ENCODE measurements at regions not wholly inside any gene's neighbourhood (a gene's known extent, or its start where the extent isn't known, plus 50 kb on each side); places are given as distances from the start of the nearest gene placed in this dataset.

GRCh38 chr6:106772270-106773142 lies 143.1 kb downstream of the QRSL1 start:
- DNase-seq (ENCODE audit: low read depth) = no peak

DNA sequence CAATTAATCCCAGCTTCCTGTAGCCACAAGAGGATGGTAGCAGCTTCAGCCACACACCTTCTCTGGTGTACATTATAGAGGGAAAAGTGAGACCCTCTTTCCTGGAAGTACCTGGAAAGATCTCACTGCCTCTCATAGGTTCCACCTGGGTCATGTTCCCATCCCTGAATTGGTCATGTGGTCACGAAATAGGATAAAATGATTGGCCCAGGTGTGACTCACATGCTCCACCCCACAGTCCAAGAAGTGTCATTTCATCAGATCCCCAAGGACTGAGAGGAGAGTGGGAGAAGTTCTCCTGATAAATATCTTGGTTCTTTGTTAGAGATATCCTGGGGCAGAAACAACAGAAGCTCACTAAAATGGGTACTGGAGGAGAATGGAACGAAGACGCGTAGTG lies 142.4 kb downstream of the QRSL1 start:
- no peak for DNase-seq (ENCODE audit: low read depth)

DNA sequence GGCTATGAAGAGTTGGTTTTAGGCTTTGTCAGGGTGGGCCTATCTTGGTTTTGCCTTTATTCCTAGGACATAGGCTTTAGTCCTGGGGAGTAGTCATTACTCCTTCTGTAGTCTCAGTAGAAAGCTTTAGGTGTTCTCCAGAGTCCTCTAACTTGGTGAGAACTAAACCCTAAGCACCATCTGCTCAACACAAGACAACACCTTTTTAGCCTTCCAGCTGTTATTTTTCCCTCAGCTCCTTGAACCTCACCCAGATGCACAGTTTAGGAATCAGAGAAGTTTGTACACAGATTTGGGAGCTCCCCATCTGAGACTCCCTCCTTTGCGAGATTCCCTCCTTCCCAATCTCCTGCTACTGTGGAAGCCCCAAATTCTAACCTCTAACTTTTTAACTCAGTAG lies 141.3 kb downstream of the QRSL1 start:
- no peak for DNase-seq (ENCODE audit: low read depth)

GRCh38 chr6:106770081-106770480 lies 140.7 kb downstream of the QRSL1 start:
- DNase-seq (ENCODE audit: low read depth) = no peak

GRCh38 chr6:106767271-106767670 lies 137.9 kb downstream of the QRSL1 start:
- DNase-seq (ENCODE audit: low read depth) = no peak

DNA sequence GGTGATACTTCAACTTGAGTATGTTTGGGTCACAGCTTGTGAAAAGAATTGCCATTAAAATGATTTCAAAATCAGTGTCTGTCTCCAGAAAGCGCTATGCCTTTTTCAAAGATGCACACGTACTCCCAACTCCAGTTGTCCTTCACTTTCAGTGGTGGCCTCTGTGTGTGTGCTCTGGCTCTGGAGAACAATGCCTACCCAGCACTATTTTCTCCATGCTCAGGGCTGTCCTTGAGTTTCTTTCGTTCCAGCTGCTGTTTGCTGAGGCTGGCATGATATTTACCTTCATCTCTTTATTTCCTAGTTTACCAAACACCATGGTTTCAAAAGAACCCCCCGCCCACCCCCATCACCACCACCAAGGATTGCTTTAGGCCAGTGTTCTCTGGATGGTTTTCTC lies 136.8 kb downstream of the QRSL1 start:
- DNase-seq (ENCODE audit: low read depth) = no peak

DNA sequence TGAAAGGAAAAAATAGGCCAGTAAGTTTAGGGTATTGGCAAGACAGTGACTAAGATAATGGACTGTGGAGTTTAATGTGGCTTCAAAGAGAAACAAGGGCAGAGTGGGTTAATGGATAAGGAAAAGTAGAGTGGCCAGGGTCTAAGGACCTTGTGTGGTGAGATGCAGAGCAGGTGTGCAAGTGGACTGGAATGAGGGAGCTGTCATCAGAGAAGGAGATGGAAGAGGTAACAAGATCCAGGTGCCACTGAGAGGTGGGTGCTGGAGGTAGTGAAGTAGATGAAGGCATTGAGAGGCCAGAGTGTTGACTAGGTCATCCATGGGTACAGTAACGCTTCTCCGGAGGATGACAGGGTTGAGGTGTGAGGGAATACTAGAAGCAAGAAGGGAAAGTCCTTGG lies 136.1 kb downstream of the QRSL1 start:
- DNase-seq (ENCODE audit: low read depth) = no peak

GRCh38 chr6:106764353-106764980 lies 135.1 kb downstream of the QRSL1 start:
- DNase-seq (ENCODE audit: low read depth) = no peak

GRCh38 chr6:106763361-106763760 lies 134.0 kb downstream of the QRSL1 start:
- DNase-seq (ENCODE audit: low read depth) = no peak

DNA sequence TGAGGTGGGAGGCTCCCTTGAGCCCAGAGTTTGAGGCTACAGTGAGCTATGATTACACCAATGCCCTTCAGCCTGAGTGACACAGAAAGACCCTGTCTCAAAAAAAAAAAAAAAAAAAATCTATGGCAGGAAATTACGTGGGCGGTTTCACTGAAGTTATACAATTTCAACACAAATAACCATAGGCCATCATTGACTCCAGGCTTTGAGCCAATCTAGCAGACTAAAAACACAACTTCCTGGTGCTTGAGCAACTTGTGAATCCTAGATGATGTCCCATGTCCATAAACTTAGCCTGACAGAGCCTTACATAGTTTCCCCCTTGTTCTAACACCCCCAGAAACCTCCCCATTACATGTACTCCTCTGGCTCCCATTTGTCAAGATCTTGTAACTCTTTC lies 131.8 kb downstream of the QRSL1 start:
- DNase-seq (ENCODE audit: low read depth) = no peak

GRCh38 chr6:106759112-106759511 lies 129.7 kb downstream of the QRSL1 start:
- DNase-seq (ENCODE audit: low read depth) = no peak

- DNase-seq (ENCODE audit: low read depth) = no peak
Measured at GRCh38 chr6:106757722-106758467, 128.5 kb downstream of the QRSL1 start.

DNA sequence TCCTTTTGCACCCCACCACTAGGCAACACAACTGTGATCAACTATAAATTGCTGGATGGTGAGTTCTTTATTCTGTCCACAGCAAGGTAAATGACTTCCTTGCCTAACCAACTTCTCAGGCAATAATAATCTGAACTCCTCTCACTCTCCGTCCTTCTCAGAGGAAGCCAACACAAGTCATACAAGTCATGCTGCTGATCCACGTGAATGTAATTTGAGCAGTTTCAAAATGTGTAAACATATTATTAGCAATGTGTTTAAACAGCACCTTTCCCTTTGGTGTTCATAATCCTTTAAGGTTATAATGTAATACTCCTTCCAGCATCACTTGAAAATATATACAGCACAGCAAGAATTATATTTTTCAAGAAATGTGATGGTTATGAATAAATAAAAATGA lies 127.9 kb downstream of the QRSL1 start:
- no peak for DNase-seq (ENCODE audit: low read depth)

- DNase-seq (ENCODE audit: low read depth) = no peak
Measured at GRCh38 chr6:106754215-106754614, 124.8 kb downstream of the QRSL1 start.

DNA sequence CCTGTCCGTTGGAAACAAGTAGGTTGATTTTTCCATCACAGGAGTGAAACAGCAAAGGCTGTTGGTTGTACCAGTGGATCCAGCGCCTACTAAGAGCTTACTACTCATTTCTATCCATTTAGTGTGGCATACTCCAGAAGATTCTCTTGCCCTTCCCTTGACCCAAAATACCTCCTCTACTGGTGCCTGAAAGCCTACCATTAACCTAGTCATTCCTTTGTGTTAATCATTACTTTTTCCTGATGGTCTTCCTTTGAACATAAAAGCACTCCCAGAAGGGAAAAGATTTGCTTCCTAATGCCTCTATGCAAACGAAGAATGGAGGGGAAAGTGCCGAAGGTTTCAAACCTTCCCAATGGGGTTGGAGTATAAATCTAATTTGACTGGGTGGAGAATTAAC lies 123.3 kb downstream of the QRSL1 start:
- DNase-seq (ENCODE audit: low read depth) = no peak

DNA sequence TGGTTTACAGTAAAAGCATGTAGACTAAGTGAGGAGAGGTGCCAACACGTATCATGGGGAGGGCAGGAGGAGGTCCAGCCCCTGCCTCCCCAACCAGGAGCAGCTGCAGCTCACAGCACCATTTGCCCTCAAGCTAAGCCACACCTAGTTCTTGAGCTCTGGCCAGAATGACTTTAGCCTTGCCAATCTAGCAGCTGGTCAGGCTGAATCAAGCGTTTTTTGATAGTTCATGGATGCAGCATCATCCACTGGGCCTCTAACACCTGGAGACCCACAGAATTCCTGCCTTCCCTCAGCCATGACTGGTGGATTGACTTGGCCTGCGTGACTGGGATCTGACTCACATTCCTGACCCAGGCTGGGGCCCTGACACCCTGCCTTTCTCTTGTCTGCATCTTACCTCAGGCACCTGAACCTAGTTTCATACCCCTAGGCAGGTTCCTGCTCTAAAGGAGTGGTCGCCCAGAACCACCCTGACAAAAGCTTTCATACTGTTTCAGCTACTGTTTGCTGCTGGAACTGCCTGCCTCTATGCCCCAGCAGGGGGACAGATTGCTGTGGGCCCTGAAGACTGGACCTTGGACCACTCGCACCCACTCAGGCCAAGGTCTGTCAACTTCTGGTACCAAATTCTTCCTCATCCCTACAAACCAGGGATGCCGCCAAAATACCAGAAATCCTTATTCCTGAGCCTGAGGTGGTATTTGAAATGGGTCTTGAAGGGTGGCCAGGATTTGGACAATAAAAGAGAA lies 122.3 kb downstream of the QRSL1 start:
- DNase-seq (ENCODE audit: low read depth) = no peak

GRCh38 chr6:106750946-106751345 lies 121.6 kb downstream of the QRSL1 start:
- DNase-seq (ENCODE audit: low read depth) = no peak

DNA sequence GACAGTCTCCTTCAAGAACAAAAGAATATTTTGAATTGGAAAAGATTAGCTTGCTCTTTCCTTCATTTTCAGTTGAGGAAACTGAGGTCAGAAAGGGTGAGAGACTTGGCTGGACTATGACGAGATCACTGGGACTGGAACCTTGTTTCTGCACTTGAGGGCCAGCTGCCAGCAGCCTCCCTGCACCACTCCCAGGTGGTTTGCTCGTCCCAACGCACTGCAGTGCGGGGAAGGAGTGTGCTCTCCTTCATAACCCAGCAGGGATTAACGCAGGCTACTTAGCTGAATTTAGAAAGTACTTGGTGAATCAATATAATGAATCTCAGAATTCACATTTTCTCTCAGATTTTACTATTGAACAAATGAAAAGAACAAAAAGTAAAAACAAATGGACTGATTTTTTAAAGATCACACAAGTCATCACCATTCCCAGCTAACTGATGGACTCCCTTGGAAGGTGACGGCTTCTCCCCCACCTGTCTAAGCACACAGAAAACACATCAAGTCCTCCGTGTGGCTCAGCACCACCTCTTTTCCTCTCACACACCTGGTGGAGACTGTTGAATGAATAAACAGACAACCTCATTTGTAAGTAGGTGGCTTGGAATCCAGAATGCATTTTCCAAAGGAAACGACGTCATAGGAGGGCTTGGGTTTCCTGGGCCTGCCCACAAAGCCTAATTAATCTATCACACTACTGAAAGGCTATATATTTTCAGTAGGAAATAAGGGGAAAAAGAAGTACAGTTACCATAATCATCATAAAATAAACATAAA lies 121.0 kb downstream of the QRSL1 start:
- no peak for DNase-seq (ENCODE audit: low read depth)

GRCh38 chr6:106749609-106750008 lies 120.2 kb downstream of the QRSL1 start:
- DNase-seq (ENCODE audit: low read depth) = no peak

- no peak for DNase-seq (ENCODE audit: low read depth)
Measured at GRCh38 chr6:106748547-106749207, 119.3 kb downstream of the QRSL1 start.

GRCh38 chr6:106747139-106747538 lies 117.8 kb downstream of the QRSL1 start:
- DNase-seq (ENCODE audit: low read depth) = no peak

All from forelimb muscle (tissue), 1 donor.